Hematopoietic multipotent progenitor cell (in vitro differentiated cells): ENCODE measurements at regions not wholly inside any gene's neighbourhood (a gene's known extent, or its start where the extent isn't known, plus 50 kb on each side); places are given as distances from the start of the nearest gene placed in this dataset.

Experiments used
- DNase-seq, 3 donors: peaks; one replicate each; pipeline ENCODE4 v3.0.0-alpha.2; 2011 to 2015; ENCODE audit warnings: low read depth in 2 of 3, low spot score in 2 of 3

GRCh38 chr3:68468695-68469375 lies 463.5 kb downstream of the TAFA4 start:
- no peak for DNase-seq

DNA sequence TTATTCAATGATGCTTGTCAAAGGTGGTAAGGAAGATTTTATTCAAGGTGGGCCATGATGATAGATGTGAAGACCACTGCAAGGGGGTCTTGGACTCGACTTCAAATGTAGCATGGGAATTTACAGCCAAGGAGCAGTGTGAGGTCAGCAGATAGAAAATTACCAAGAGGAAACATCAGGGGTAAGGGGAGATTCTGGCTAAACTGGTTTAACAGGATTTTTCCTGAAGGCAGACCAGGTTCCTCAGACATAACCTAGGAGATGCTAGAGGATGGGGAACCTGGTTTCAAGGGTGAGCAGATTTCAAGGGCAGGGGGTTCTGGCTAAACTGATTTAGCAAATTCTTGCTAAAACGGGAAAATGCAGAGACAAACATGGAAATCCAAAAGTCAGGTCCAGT lies 464.9 kb downstream of the TAFA4 start:
- DNase-seq = no peak

GRCh38 chr3:68458581-68458980 lies 473.8 kb downstream of the TAFA4 start:
- no peak for DNase-seq

GRCh38 chr3:68448510-68449383 lies 483.6 kb downstream of the TAFA4 start:
- no peak for DNase-seq

DNA sequence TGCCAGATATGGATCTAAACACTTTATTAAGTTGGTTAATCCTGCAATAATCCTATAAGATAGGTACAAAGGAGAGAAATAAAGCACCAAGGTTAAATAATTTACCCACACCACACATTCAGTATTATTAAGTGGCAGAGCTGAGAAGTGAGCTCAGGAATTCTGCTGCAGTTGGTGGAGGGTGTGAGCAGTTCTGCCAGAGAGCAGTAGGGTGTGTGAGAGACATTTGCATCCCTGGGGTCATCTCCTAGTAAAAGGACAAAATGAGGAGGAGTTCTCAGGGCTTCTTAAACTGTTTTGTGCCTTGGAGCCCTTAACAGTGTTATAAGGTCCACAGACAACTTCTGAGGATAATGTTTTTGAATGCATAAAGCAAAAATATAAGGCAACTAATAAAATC lies 484.5 kb downstream of the TAFA4 start:
- no peak for DNase-seq

DNA sequence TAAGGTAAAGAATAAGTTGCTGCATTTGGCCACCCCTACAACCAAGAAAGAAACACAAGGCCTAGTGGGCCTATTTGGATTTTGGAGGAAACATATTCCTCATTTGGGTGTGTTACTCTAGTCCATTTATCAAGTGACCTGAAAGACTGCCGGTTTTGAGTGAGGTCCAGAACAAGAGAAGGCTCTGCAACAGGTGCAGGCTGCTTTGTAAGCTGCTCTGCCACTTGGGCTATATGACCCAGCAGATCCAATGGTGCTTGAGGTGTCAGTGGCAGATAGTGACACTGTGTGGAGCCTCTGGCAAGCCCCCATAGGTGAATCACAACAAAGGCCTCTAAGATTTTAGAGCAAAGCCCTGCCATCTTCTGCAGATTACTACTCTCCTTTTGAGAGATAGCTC lies 491.3 kb downstream of the TAFA4 start:
- DNase-seq = no peak

DNA sequence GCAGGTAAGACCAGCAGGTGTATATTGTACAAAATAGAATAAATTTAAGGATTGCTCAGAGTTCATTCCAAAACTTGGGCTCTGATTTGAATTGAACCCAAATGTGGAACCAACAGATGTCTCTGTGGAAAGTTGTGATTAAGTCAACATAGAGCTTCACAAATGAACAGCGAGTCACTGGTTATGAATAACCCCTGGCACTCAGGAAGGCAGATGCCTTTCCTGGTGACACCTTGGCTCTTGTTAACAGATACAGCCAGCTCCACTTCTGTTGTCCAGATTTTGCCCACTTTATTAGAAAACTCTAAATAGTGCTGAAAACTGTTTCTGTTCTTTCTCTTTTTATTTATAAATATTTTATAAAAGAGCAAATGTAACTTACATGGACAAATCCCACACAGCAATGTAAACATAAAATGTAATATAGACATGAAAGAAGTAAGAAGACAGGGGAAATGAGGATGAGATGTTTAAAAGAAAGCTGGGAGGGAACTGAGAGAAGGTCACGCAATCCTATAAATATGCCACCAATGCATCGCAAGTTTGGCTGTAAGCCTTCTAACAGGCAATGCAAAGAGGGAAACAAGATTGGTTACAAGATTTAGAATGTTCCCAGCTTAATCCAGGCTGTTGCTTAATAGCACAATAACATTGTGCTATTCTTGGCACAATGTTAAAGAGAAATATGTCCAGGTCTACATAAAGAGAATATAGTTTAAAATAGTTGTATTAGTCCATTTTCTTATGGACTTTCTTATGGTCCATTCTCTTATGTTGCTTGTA lies 495.5 kb downstream of the TAFA4 start:
- no peak for DNase-seq

GRCh38 chr3:68428495-68428894 lies 503.9 kb downstream of the TAFA4 start:
- no peak for DNase-seq

GRCh38 chr3:68424796-68425460 lies 507.4 kb downstream of the TAFA4 start:
- DNase-seq = no peak

DNA sequence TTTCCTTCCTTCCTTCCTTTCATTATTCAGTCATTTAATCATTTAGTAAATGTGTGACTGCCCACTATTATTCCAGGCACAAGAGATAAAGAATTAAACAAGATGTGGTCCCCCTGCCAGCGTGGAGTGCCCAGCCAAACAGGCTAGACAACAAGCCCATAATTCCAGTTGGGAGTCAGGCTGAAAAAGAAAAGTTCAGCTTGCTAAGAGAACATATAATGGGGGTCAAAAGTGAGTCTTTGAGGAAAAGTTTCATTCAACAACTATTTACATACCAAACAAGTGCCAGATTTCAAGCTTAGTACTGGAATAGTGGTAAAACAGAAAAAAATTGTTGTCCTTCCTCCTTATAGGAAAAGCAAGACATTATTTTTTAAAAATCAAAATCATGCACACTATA lies 523.7 kb downstream of the TAFA4 start:
- DNase-seq = no peak

DNA sequence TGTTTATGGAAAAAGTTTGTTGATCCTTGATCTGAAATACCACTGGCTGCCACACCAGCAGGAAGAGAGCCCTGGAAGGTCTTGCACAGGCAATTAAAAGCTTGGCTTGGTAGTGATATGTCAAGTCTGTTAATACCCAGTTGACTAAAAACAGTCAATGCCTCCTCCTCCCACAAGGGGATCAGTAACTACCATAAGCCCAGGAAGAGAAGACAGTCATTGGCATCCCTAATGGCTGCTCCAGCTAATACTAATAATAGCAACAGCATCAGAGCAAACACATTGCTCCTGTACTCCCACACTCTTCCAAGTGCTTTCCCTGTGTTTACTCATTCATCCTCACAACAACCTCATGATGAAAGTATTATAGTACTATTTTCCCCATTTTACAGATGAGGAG lies 528.6 kb downstream of the TAFA4 start:
- DNase-seq = no peak

DNA sequence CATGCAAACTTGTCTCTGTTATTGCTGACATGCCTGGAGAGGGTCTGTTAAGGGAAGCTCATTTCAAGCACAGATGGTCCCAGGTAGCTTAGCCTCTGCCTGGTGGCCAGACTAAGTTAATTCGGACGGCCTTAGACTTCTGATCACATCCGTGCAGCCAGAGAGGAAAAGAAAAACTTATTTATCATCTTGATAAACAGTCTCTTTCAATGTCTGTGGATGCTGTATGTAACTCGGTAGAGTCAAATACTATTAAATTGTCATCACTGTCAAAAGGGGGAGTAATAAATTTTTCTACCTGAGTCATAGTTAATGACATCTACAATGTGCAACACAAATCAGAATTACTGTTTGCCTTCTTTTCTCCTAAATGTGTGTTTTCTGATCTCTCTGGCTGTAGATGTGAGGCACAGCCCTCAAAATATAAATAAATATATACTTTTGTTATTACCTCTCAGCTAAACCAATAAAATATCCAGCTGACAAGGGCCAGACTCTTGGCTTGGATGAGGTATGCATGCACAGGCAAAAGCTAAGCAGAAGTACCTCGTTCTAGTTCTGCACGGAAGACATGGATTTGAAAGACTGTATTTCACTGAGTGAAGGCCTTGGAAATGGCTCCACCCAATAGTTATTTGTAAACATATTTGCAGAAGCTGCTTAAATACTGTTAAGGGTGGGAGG lies 530.0 kb downstream of the TAFA4 start:
- DNase-seq = no peak

GRCh38 chr3:68378631-68379030 lies 553.7 kb downstream of the TAFA4 start:
- DNase-seq = no peak

DNA sequence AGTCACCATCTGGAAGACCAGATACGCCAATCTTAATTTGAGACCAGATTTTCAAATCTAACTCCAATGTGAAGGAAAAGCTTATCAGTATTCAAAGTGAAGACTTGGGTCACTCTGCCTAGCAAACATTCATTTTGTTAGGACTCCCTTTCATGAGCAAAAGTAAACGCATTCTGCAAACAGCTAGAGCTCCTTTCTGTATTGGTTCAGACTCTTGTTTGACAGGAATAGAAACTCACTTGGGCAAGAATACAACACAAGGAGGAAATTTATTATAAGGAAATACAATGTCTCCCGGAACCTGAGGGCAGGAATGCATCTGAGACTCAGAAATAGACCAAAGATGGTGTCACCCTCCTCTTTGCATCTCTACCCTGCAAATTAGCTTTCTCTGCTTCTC lies 558.6 kb downstream of the TAFA4 start:
- DNase-seq = no peak

DNA sequence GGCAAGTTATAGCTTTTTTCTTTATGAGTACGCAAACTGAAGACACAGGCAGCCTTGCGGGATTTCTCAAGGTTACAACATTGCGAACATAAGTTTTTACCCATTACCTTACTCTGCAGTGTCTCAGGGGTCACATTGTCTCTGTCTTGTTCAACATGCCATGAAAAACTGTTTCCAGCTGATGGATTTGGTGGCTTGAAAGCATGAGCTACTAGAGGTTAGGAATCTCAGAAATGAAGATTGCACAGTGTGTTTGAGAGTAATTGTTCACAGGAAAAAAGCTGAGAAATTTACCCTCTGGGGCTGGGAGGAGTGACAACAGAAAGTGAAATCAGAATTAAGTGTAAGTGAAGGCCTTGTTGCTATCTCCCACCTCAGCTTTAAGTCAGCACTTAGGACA lies 568.6 kb downstream of the TAFA4 start:
- no peak for DNase-seq

- DNase-seq = no peak
These were observed 571.9 kb downstream of the TAFA4 start for GRCh38 chr3:68360492-68360891.

DNA sequence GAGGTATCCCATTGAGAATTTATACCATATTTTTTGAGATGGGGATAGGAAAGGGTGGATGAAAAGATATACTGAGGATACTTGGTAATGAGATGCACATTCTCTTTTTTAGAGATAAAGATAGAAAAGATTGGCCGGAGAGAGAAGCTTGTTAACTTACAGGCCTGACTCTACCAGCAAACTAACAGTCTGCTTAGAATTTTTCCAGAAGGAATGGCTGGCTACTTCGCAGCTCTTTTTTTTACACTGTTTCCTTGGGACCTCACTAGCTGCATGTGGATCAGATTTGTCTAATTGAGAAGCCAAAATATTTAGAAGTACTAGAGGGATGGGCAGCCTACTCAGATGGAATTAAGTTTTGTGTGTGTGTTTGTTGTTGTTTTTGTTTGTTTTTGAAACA lies 586.6 kb downstream of the TAFA4 start:
- no peak for DNase-seq

DNA sequence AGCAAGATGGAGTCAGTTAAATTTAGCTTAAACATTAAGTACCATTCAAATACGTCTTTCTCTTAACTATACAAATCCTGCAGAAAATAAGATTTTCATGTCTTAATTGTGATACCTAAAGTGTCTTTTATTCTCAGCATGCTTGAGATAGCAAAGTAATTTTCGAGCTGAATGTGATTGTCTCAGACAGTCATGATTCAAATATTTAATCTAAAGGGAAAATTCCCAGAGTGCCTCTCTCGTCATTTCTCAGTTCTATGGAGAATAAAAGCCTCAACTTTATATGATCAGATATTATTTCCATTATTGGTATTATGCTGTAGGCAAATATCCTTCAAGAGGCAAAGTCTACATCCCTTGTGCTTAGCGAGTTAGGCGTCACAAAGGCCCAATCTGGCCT lies 589.9 kb downstream of the TAFA4 start:
- DNase-seq = no peak

DNA sequence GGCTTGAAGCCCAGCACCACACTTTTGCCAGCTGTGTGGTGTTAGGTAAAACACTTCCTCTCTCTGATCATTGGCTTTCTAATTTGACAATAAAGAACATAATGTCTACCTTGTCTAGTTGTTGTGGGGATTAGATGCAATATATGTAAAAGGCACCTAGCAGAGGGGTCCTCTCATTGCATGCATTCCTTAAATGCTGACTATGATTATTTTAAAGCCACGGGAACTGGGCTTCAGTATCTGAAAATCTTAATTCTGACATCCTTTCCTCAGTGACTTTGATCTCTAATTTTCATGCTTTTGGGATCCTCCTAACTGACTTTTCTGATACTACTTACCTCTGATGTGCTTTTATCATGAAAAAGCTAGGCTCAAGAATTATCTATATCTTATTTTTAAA lies 596.3 kb downstream of the TAFA4 start:
- no peak for DNase-seq

DNA sequence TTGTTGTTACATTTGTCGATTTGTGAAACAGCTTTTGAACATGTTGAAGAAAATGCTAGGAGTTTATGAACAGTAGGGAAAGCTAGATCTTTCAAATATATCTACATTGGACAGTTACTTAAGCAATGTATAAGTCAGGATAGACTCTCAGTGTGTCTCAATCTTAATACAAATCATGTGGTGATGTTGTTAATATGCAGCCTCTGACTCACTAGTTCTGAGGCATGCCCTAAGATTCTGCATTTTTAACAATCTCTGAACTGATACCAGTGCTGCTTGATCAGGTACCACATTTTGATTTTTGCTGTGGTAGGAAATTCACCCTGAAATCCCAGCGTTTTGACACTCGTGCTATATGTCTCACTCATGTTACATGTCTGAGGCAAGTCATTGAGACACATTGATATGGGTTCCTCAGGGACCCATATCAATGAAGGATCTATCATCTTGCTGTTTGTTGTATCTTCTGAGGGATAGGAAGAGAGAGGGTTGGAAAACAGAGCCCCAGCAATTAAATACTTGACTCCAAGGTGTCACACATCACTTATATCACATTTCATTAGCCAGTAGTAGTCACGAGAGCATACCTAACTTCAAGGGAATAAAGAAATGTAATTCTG lies 597.9 kb downstream of the TAFA4 start:
- no peak for DNase-seq
